ENCODE measurements at regions not wholly inside any gene's neighbourhood (a gene's known extent, or its start where the extent isn't known, plus 50 kb on each side); places are given as distances from the start of the nearest gene placed in this dataset.

DNA sequence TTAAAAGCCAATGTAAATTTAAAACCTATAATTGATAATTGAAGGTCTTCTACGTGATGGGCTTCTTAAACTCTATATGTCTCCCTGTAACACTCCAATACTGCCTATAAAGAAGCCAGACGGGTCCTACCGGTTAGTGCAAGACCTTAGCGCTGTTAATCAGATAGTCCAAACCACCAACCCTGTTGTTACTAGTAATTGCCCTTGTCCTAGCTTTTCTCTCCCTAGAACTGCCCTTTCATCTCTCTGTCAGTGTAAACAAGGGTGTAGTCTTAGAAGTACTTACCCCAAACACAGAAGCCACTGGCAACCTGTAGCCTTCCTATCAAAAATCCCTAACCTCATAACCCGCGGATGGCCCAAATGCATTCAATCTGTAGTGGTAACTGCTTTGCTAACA, 243.0 kb upstream of the DIO3 start:
- Histone ChIP-seq H3K27ac (ENCODE audit: insufficient read depth, low read length) (no peak overlapping the region), H3K4me1 (ENCODE audit: control insufficient read depth, insufficient read depth, low read length) (no peaks in the 10 kb centered on the region), H3K56ac (ENCODE audit: extremely low read depth, insufficient read depth, low read length) (no peak overlapping the region), H2AFZ (replicated peaks; ENCODE audit: low read length, poor library complexity) (no peak overlapping the region), H3K18ac (ENCODE audit: low read depth, low read length) (no peak overlapping the region), H2AK5ac (ENCODE audit: low read depth, low read length) (no peak overlapping the region), H2BK5ac (ENCODE audit: low read depth, low read length, poor library complexity, severe bottlenecking) (no peak overlapping the region), H3K36me3 (ENCODE audit: control insufficient read depth, insufficient read depth, low read length) (no peaks in the 10 kb centered on the region), H2BK120ac (ENCODE audit: low read depth, low read length) (no peak overlapping the region), H4K8ac (ENCODE audit: low read depth in 2 of 2, low read length in 2 of 2) (no peak overlapping the region), H4K91ac (ENCODE audit: insufficient read depth, low read depth, low read length) (no peak overlapping the region), H4K20me1 (ENCODE audit: insufficient read depth, low read length) (no peaks in the 10 kb centered on the region), H3K23ac (ENCODE audit: low read depth, low read length) (no peak overlapping the region), H2AK9ac (replicated peaks; ENCODE audit: low read depth, low read length, poor library complexity) (no peak overlapping the region), H3K4me3 (ENCODE audit: insufficient read depth, low read depth, low read length) (no peak overlapping the region), H3K4ac (ENCODE audit: low read depth, low read length) (no peak overlapping the region), H3K79me1 (ENCODE audit: low read depth in 1 of 2, low read length in 2 of 2) (no peaks in the 10 kb centered on the region), H2BK20ac (ENCODE audit: low read depth, low read length) (no peak overlapping the region), H3K27me3 (ENCODE audit: control insufficient read depth, insufficient read depth, low read length) (no peaks in the 10 kb centered on the region), H3K9ac (ENCODE audit: low read depth, low read length) (no peak overlapping the region), H2BK15ac (ENCODE audit: low read depth, low read length) (no peak overlapping the region), H3K9me1 (ENCODE audit: insufficient read depth, low read length) (no peaks in the 10 kb centered on the region), H3K9me3 (ENCODE audit: control insufficient read depth, insufficient read depth, low read length) (peaks cover 11% of the 10 kb centered on the region), H3K4me2 (ENCODE audit: low read depth, low read length) (no peak overlapping the region), H4K5ac (ENCODE audit: low read depth, low read length) (no peak overlapping the region), H3K14ac (replicated peaks; ENCODE audit: low read depth, low read length) (no peak overlapping the region)
- dilution Hi-C loops (cut with HindIII; ENCODE audit: low sequenced_read_pairs, unreplicated experiment) (no loop called here), in situ Hi-C loops (cut with MboI; ENCODE audit: low sequenced_read_pairs) (no loop called here), intact Hi-C loops (cut with micrococcal nuclease) (no loop called here)
- DNase-seq (no peak), ATAC-seq (ENCODE audit: low read depth) (no peak)
- no CpG with 5 or more reads among the region's 6 CpGs for WGBS, 2 experiments (ENCODE audit: extremely low coverage in 2 of 2, insufficient read length in 1 of 2)
- POLR2A ChIA-PET (ENCODE audit: unreplicated experiment): no interaction called here
- no TSS peak for BruUV-seq (replicated peaks)
- TF ChIP-seq, protein P1, sequence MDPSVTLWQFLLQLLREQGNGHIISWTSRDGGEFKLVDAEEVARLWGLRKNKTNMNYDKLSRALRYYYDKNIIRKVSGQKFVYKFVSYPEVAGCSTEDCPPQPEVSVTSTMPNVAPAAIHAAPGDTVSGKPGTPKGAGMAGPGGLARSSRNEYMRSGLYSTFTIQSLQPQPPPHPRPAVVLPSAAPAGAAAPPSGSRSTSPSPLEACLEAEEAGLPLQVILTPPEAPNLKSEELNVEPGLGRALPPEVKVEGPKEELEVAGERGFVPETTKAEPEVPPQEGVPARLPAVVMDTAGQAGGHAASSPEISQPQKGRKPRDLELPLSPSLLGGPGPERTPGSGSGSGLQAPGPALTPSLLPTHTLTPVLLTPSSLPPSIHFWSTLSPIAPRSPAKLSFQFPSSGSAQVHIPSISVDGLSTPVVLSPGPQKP (IDR thresholded peaks at IDR 0.05; ENCODE audit: borderline replicate concordance, low read depth, low read length): no peak
- TF ChIP-seq FOS (IDR thresholded peaks at IDR 0.05; ENCODE audit: low read depth, low read length) (no peak), NFE2L2 (IDR thresholded peaks at IDR 0.05; ENCODE audit: low read depth, low read length) (no peak), CHD1 (IDR thresholded peaks at IDR 0.05; ENCODE audit: low read depth, low read length) (no peak), MXI1 (IDR thresholded peaks at IDR 0.05; ENCODE audit: borderline replicate concordance, low read depth, low read length) (no peak)
- TF ChIP-seq, protein P2, sequence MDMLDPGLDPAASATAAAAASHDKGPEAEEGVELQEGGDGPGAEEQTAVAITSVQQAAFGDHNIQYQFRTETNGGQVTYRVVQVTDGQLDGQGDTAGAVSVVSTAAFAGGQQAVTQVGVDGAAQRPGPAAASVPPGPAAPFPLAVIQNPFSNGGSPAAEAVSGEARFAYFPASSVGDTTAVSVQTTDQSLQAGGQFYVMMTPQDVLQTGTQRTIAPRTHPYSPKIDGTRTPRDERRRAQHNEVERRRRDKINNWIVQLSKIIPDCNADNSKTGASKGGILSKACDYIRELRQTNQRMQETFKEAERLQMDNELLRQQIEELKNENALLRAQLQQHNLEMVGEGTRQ (IDR thresholded peaks at IDR 0.05; ENCODE audit: low read depth, low read length): no peak
- CTCF ChIA-PET: no interaction called here
